ENCODE measurements at regions not wholly inside any gene's neighbourhood (a gene's known extent, or its start where the extent isn't known, plus 50 kb on each side); places are given as distances from the start of the nearest gene placed in this dataset.

GRCh38 chr20:63128367-63128766 lies 87.6 kb downstream of the YTHDF1 start:
- Histone ChIP-seq H3K9me2 (replicated peaks; ENCODE audit: insufficient read depth, low read length) (no peaks in the 10 kb centered on the region), H3K9ac (ENCODE audit: low read length) (no peak overlapping the region), H3K27ac (ENCODE audit: low read depth, low read length) (no peak overlapping the region), H3K36me3 (ENCODE audit: low read length) (no peaks in the 10 kb centered on the region), H3K4me2 (ENCODE audit: low read depth, low read length, poor library complexity, severe bottlenecking) (no peak overlapping the region), H3K79me2 (ENCODE audit: insufficient read depth, low read length) (no peaks in the 10 kb centered on the region), H3K4me3 (ENCODE audit: insufficient read depth, low read length, poor library complexity, severe bottlenecking) (no peak overlapping the region), H2AFZ (ENCODE audit: low read depth, low read length, severe bottlenecking) (no peak overlapping the region), H4K20me1 (ENCODE audit: low read depth, low read length) (no peaks in the 10 kb centered on the region), H3F3A (ENCODE audit: insufficient read depth) (no peaks in the 10 kb centered on the region), H3K9me3 (ENCODE audit: insufficient read depth, low read length) (no peaks in the 10 kb centered on the region), H3K27me3 (ENCODE audit: low read length) (no peaks in the 10 kb centered on the region)
- no peak for TF ChIP-seq CTCF (IDR thresholded peaks at IDR 0.05; ENCODE audit: insufficient read depth, low read length, poor library complexity, severe bottlenecking)
- TF ChIP-seq EZH2phosphoT487 (conservative IDR thresholded peaks at IDR 0.05; ENCODE audit: low read length) = no peak

- Histone ChIP-seq H3F3A (ENCODE audit: insufficient read depth) (no peaks in the 10 kb centered on the region), H3K9me3 (ENCODE audit: insufficient read depth, low read length) (no peaks in the 10 kb centered on the region), H3K4me2 (ENCODE audit: low read depth, low read length, poor library complexity, severe bottlenecking) (no peak overlapping the region), H2AFZ (ENCODE audit: low read depth, low read length, severe bottlenecking) (no peak overlapping the region), H3K79me2 (ENCODE audit: insufficient read depth, low read length) (no peaks in the 10 kb centered on the region), H3K4me3 (ENCODE audit: insufficient read depth, low read length, poor library complexity, severe bottlenecking) (no peak overlapping the region), H3K9me2 (replicated peaks; ENCODE audit: insufficient read depth, low read length) (no peaks in the 10 kb centered on the region), H3K27ac (ENCODE audit: low read depth, low read length) (no peak overlapping the region), H3K9ac (ENCODE audit: low read length) (no peak overlapping the region), H4K20me1 (ENCODE audit: low read depth, low read length) (no peaks in the 10 kb centered on the region), H3K27me3 (ENCODE audit: low read length) (no peaks in the 10 kb centered on the region), H3K36me3 (ENCODE audit: low read length) (no peaks in the 10 kb centered on the region)
- TF ChIP-seq CTCF (IDR thresholded peaks at IDR 0.05; ENCODE audit: insufficient read depth, low read length, poor library complexity, severe bottlenecking) (no peak), EZH2phosphoT487 (conservative IDR thresholded peaks at IDR 0.05; ENCODE audit: low read length) (no peak)
These were observed 88.1 kb downstream of the YTHDF1 start for GRCh38 chr20:63127700-63128364.

GRCh38 chr20:63126876-63127699 lies 88.8 kb downstream of the YTHDF1 start:
- Histone ChIP-seq H3F3A (ENCODE audit: insufficient read depth) (no peaks in the 10 kb centered on the region), H3K9me3 (ENCODE audit: insufficient read depth, low read length) (no peaks in the 10 kb centered on the region), H3K4me3 (ENCODE audit: insufficient read depth, low read length, poor library complexity, severe bottlenecking) (no peak overlapping the region), H3K9ac (ENCODE audit: low read length) (no peak overlapping the region), H3K4me2 (ENCODE audit: low read depth, low read length, poor library complexity, severe bottlenecking) (no peak overlapping the region), H3K27ac (ENCODE audit: low read depth, low read length) (no peak overlapping the region), H4K20me1 (ENCODE audit: low read depth, low read length) (no peaks in the 10 kb centered on the region), H3K9me2 (replicated peaks; ENCODE audit: insufficient read depth, low read length) (no peaks in the 10 kb centered on the region), H3K79me2 (ENCODE audit: insufficient read depth, low read length) (no peaks in the 10 kb centered on the region), H3K27me3 (ENCODE audit: low read length) (no peaks in the 10 kb centered on the region), H2AFZ (ENCODE audit: low read depth, low read length, severe bottlenecking) (no peak overlapping the region), H3K36me3 (ENCODE audit: low read length) (no peaks in the 10 kb centered on the region)
- no peak for TF ChIP-seq EZH2phosphoT487 (conservative IDR thresholded peaks at IDR 0.05; ENCODE audit: low read length)
- no peak for TF ChIP-seq CTCF (IDR thresholded peaks at IDR 0.05; ENCODE audit: insufficient read depth, low read length, poor library complexity, severe bottlenecking)
